Liver (tissue), 8 donors: ENCODE measurements at regions not wholly inside any gene's neighbourhood (a gene's known extent, or its start where the extent isn't known, plus 50 kb on each side); places are given as distances from the start of the nearest gene placed in this dataset.

ENCODE experiments used
- DNase-seq: peaks from one replicate; pipeline ENCODE4 v3.0.0-alpha.2; 2017; ENCODE audit warnings: low spot score
- H3K27ac ChIP-seq, 2 donors: one replicate each; pipeline ENCODE4 v1.7.0; 2013; ENCODE audit warnings: inconsistent platforms in 2 of 2, low read length in 2 of 2, control low read depth in 1 of 2, low read depth in 1 of 2, mild to moderate bottlenecking in 1 of 2
- H3K27me3 ChIP-seq, 4 donors: one replicate each; pipeline versions ENCODE4 v1.6.1 to v1.7.0; 2013; ENCODE audit warnings: low read length in 3 of 4, inconsistent platforms in 1 of 4, mild to moderate bottlenecking in 1 of 4, moderate library complexity in 1 of 4; ENCODE audit not compliant: control insufficient read depth in 4 of 4, insufficient read depth in 4 of 4
- H3K36me3 ChIP-seq, 4 donors: one replicate each; pipeline versions ENCODE4 v1.6.1 to v1.7.0; 2013; ENCODE audit warnings: low read length in 3 of 4, mild to moderate bottlenecking in 3 of 4, low read depth in 1 of 4, moderate library complexity in 1 of 4; ENCODE audit not compliant: control insufficient read depth in 4 of 4, insufficient read depth in 3 of 4
- H3K4me1 ChIP-seq, 4 donors: one replicate each; pipeline versions ENCODE4 v1.6.1 to v1.7.0; 2013; ENCODE audit warnings: low read length in 3 of 4, mild to moderate bottlenecking in 3 of 4, moderate library complexity in 1 of 4; ENCODE audit not compliant: control insufficient read depth in 4 of 4, insufficient read depth in 4 of 4
- H3K4me3 ChIP-seq, 3 donors: one replicate each; pipeline versions ENCODE4 v1.6.1 to v1.7.0; 2013; ENCODE audit warnings: low read length in 3 of 3, control low read depth in 1 of 3, low read depth in 1 of 3, mild to moderate bottlenecking in 1 of 3
- H3K9ac ChIP-seq, 2 donors: one replicate each; pipeline ENCODE4 v1.7.0; 2013; ENCODE audit warnings: low read length in 2 of 2, mild to moderate bottlenecking in 2 of 2, moderate library complexity in 2 of 2, control low read depth in 1 of 2, low read depth in 1 of 2
- H3K9me3 ChIP-seq, 4 donors: one replicate each; pipeline versions ENCODE4 v1.6.1 to v1.7.0; 2013; ENCODE audit warnings: low read length in 3 of 4; ENCODE audit not compliant: control insufficient read depth in 4 of 4
- FOXA1 ChIP-seq: IDR thresholded peaks from 2 replicates; pipeline ENCODE4 v1.6.1; 2016; ENCODE audit warnings: antibody characterized with exemption
- FOXA2 ChIP-seq: IDR thresholded peaks from 2 replicates; pipeline ENCODE4 v1.6.1; 2016; ENCODE audit warnings: antibody characterized with exemption
- GABPA ChIP-seq, 2 donors: IDR thresholded peaks in 1 of 2; conservative IDR thresholded peaks in 1 of 2; 2 replicates each; pipeline ENCODE4 v1.6.1; 2016; ENCODE audit warnings: antibody characterized with exemption in 2 of 2, mild to moderate bottlenecking in 1 of 2, moderate library complexity in 1 of 2
- HNF4G ChIP-seq: IDR thresholded peaks from 2 replicates; pipeline ENCODE4 v1.6.1; 2016; ENCODE audit warnings: antibody characterized with exemption
- JUND ChIP-seq, 2 donors: IDR thresholded peaks; 2 replicates each; pipeline ENCODE4 v1.6.1; 2016; ENCODE audit warnings: antibody characterized with exemption in 2 of 2
- NR2F2 ChIP-seq: IDR thresholded peaks from 2 replicates; pipeline ENCODE4 v1.6.1; 2016; ENCODE audit warnings: antibody characterized with exemption
- RXRA ChIP-seq, 2 donors: IDR thresholded peaks; 2 replicates each; pipeline ENCODE4 v1.6.1; 2017 to 2018; ENCODE audit warnings: antibody characterized with exemption in 2 of 2, mild to moderate bottlenecking in 1 of 2
- SP1 ChIP-seq: IDR thresholded peaks from 2 replicates; pipeline ENCODE4 v1.6.1; 2018; ENCODE audit warnings: antibody characterized with exemption, mild to moderate bottlenecking
- TAF1 ChIP-seq: conservative IDR thresholded peaks from 2 replicates; pipeline ENCODE4 v1.6.1; 2016; ENCODE audit warnings: antibody characterized with exemption, mild to moderate bottlenecking
- YY1 ChIP-seq: IDR thresholded peaks from 2 replicates; pipeline ENCODE4 v1.6.1; 2016; ENCODE audit warnings: antibody characterized with exemption, mild to moderate bottlenecking
- ZBTB33 ChIP-seq: IDR thresholded peaks from 2 replicates; pipeline ENCODE4 v1.6.1; 2016; ENCODE audit warnings: antibody characterized with exemption
- WGBS: extraction: QIAGEN DNeasy Blood & Tissue Kit; methylation state at CpG from one replicate; pipeline ENCODE4 v1.1.7; 2013; 5-methylcytosine and 5-hydroxymethylcytosine counted together
- TF ChIP-seq, protein P1 (sequence below): fragments of 150-350 bp; IDR thresholded peaks from 2 replicates; pipeline ENCODE4 v1.5.1; 2017; ENCODE audit warnings: improper control_type of control experiment, low read depth, low read length; ENCODE audit not compliant: missing input control
- TF ChIP-seq, protein P2 (sequence below): IDR thresholded peaks from 2 replicates; pipeline ENCODE4 v1.6.1; 2016; ENCODE audit warnings: antibody characterized with exemption
- TF ChIP-seq, protein P3 (sequence below): IDR thresholded peaks from 2 replicates; pipeline ENCODE4 v1.6.1; 2016; ENCODE audit warnings: antibody characterized with exemption
- TF ChIP-seq, protein P4 (sequence below): IDR thresholded peaks from 2 replicates; pipeline ENCODE4 v1.6.1; 2016; ENCODE audit warnings: antibody characterized with exemption, mild to moderate bottlenecking
- donor health status: healthy.
- donor health status: healthy.
- donor health status: healthy.
- donor health status: healthy.
- donor health status: healthy.

DNA sequence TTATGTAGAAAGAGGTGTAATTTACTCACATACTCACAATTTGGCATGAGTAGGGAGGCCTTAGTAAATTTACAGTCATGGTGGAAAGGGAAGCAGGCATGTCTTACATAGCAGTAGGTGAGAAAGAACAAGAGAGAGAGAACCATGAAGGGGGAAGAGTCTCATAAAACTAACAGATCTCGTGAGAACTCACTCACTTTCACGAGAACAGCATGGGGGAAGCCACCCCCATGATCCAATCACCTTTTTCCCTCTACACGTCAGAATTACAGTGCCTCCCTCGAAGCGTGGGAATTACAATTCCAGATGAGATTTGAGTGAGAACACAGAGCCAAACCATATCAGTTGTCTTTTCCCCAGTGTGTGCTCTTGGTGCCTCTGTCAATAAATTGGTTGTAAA lies 855.3 kb downstream of the TBL1XR1 start (continued):
- TF ChIP-seq, protein P1, sequence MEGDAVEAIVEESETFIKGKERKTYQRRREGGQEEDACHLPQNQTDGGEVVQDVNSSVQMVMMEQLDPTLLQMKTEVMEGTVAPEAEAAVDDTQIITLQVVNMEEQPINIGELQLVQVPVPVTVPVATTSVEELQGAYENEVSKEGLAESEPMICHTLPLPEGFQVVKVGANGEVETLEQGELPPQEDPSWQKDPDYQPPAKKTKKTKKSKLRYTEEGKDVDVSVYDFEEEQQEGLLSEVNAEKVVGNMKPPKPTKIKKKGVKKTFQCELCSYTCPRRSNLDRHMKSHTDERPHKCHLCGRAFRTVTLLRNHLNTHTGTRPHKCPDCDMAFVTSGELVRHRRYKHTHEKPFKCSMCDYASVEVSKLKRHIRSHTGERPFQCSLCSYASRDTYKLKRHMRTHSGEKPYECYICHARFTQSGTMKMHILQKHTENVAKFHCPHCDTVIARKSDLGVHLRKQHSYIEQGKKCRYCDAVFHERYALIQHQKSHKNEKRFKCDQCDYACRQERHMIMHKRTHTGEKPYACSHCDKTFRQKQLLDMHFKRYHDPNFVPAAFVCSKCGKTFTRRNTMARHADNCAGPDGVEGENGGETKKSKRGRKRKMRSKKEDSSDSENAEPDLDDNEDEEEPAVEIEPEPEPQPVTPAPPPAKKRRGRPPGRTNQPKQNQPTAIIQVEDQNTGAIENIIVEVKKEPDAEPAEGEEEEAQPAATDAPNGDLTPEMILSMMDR = no peak
- TF ChIP-seq RXRA (IDR thresholded peaks at IDR 0.05) = no peak

GRCh38 chr3:176328666-176329065 lies 868.6 kb downstream of the TBL1XR1 start:
- Histone ChIP-seq H3K27ac (no peak overlapping the region), H3K9ac (no peak overlapping the region), H3K9me3 (no peaks in the 10 kb centered on the region), H3K36me3 (no peaks in the 10 kb centered on the region), H3K4me1 (no peaks in the 10 kb centered on the region), H3K27me3 (no peaks in the 10 kb centered on the region), H3K4me3 (no peak overlapping the region)
- no peak for DNase-seq
- TF ChIP-seq, protein P2, sequence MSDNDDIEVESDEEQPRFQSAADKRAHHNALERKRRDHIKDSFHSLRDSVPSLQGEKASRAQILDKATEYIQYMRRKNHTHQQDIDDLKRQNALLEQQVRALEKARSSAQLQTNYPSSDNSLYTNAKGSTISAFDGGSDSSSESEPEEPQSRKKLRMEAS = no peak
- no peak for TF ChIP-seq JUND (IDR thresholded peaks at IDR 0.05)
- no peak for TF ChIP-seq NR2F2
- no peak for TF ChIP-seq FOXA1
- TF ChIP-seq, protein P3, sequence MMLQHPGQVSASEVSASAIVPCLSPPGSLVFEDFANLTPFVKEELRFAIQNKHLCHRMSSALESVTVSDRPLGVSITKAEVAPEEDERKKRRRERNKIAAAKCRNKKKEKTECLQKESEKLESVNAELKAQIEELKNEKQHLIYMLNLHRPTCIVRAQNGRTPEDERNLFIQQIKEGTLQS = no peak
- no peak for TF ChIP-seq YY1
- TF ChIP-seq, protein P1 = no peak
- no peak for TF ChIP-seq HNF4G
- WGBS = 86% methylated on average over 1 of the region's 1 CpG

GRCh38 chr3:176328198-176328597 lies 869.1 kb downstream of the TBL1XR1 start:
- H3K4me1 ChIP-seq = no peaks in the 10 kb centered on the region
- TF ChIP-seq, protein P1 = no peak
- TF ChIP-seq, protein P4, sequence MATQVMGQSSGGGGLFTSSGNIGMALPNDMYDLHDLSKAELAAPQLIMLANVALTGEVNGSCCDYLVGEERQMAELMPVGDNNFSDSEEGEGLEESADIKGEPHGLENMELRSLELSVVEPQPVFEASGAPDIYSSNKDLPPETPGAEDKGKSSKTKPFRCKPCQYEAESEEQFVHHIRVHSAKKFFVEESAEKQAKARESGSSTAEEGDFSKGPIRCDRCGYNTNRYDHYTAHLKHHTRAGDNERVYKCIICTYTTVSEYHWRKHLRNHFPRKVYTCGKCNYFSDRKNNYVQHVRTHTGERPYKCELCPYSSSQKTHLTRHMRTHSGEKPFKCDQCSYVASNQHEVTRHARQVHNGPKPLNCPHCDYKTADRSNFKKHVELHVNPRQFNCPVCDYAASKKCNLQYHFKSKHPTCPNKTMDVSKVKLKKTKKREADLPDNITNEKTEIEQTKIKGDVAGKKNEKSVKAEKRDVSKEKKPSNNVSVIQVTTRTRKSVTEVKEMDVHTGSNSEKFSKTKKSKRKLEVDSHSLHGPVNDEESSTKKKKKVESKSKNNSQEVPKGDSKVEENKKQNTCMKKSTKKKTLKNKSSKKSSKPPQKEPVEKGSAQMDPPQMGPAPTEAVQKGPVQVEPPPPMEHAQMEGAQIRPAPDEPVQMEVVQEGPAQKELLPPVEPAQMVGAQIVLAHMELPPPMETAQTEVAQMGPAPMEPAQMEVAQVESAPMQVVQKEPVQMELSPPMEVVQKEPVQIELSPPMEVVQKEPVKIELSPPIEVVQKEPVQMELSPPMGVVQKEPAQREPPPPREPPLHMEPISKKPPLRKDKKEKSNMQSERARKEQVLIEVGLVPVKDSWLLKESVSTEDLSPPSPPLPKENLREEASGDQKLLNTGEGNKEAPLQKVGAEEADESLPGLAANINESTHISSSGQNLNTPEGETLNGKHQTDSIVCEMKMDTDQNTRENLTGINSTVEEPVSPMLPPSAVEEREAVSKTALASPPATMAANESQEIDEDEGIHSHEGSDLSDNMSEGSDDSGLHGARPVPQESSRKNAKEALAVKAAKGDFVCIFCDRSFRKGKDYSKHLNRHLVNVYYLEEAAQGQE = no peak
- TF ChIP-seq NR2F2 (no peak), SP1 (no peak), TAF1 (no peak), GABPA (IDR thresholded peaks at IDR 0.05 in 1 of 2, conservative IDR thresholded peaks at IDR 0.05 in 1 of 2) (no peak), FOXA2 (no peak), ZBTB33 (no peak), YY1 (no peak)
- TF ChIP-seq, protein P3 = no peak
- no peaks in the 10 kb centered on the region for H3K9me3 ChIP-seq
- DNase-seq = no peak
- H3K27ac ChIP-seq = no peak overlapping the region
- H3K4me3 ChIP-seq = no peak overlapping the region
- no peak overlapping the region for H3K9ac ChIP-seq
- no peaks in the 10 kb centered on the region for H3K36me3 ChIP-seq
- H3K27me3 ChIP-seq = no peaks in the 10 kb centered on the region
